NCI-H146 treated with DMSO at 0.1 percent for 48 hours (cell line): ENCODE measurements at regions not wholly inside any gene's neighbourhood (a gene's known extent, or its start where the extent isn't known, plus 50 kb on each side); places are given as distances from the start of the nearest gene placed in this dataset.
"Not testable (repeated sequence)": the region's sequence is repeated elsewhere in the genome, so short reads cannot be mapped to it uniquely, and the experiment has no call there.

ENCODE experiments used
- DNase-seq: peaks from one replicate; lab custom pipeline; 2025; ENCODE audit not compliant: unreplicated experiment; lab: John Stamatoyannopoulos, UW

GRCh38 chr3:25844891-25845290 lies 55.0 kb downstream of the OXSM start:
- DNase-seq = no peak

- no peak for DNase-seq
These were observed 56.4 kb downstream of the OXSM start for GRCh38 chr3:25846282-25846681.

DNA sequence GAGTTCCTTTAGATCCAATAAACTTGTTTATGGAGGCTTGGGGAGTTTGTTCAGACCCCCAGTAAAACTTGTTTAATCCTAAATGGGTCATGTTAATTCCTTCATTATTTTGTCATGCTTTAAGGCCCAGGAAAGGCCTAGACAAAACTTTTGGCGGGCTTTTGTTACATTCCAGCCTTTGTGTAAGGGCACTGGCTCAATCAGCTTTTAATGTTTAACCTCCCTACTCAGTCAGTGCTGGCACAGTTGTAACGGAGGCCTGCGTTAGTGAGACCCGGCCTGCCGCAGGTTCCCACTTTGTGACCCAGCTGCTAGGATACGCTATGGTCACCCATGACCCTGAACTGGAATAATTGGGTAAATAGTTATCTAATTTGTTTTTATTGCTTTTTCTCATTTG lies 59.2 kb downstream of the OXSM start:
- no peak for DNase-seq

DNA sequence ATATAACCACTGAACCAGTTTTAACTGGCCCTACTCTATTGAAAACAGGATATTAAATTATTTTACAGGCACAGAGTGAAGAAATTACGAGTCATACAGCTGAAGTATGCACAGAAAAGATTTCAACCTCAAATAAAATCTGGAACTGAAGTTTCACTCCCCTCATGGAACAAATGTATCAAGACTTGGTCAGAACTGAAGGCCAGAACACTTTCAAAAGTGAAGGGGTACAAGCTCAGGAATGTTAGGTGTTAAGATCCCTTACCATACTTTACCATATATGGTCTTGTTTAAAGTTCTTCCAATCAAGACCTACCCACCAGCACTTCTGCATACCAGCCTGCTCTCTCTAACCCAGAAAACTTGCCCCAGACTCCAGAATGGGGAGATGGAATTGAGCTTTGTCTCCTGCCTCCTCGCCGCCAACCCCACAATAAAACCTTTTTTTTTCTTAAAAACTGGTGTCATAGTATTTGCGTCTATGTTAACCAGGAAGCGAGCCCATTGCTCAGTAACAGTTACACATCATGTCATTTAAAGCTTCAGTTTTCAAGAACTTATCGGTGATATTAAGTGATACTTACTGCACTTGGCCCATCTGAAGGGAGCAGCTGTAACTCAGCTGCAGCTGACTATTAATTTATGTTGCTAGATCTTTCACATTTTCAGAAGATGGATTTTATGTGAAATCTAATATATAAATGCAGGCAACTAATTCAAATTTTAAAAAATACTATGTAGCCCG lies 59.9 kb downstream of the OXSM start:
- DNase-seq = no peak

- not testable (repeated sequence) for DNase-seq
These were observed 61.9 kb downstream of the OXSM start for GRCh38 chr3:25851693-25852259.

GRCh38 chr3:25854214-25854613 lies 64.3 kb downstream of the OXSM start:
- no peak for DNase-seq

DNA sequence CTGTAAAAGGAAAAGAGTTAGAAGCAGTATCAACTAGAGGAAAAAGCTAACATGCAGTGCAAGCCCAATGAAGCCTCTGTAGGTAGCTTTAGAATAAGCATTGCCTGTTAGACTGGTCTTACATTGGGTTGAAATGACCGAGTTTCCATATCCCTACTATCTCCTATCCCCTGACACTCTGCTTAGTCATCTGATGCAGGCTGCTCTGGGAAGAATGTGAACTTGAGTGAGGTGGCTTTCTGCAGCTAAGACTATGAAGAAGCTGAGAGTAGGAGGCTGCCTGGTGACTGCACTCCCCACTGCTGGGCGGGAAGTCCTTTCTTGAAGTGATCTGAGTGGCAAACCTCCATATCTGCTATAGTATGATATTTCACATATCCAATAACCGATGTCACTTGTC lies 64.7 kb downstream of the OXSM start:
- DNase-seq = no peak

GRCh38 chr3:25855266-25855784 lies 65.4 kb downstream of the OXSM start:
- DNase-seq = no peak

GRCh38 chr3:25856902-25857518 lies 67.1 kb downstream of the OXSM start:
- peak; percentile 7 for DNase-seq

DNA sequence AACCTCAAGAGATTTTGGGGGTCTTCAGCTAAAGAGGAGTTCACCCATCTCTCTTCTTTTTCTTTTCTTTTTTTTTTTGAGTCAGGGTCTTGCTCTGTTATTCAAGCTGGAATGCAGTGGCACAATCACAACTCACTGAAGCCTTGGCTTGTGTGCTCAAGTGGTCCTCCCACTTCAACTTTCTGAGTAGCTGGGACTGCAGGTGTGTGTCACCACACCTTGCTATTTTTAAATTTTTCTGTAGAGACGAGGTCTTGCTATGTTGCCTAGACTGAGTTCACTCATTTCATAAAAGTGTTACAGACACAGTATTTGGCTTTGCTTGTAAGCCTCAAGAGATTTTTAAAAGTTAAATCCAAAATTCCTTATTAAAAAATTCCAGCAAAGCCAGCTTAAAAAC lies 71.7 kb downstream of the OXSM start:
- DNase-seq = no peak

DNA sequence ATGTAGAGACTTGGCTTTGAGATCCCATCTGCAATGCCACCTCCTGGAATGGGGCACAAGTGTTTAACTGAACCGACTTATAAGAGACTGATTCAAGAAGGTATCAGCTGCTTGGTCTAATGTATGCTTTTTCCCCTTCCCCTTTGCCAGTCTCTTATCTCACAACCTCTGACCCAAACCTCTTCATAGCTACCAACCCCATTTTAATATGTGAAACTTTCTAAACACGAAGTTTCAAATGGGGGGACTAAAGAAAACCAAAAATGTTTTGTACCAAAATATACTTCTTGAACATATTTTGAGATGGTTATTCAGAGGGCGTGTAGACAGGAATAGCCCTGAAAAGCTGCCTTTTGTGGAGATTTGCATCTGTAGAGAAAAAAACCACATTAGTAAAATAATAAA lies 73.1 kb downstream of the OXSM start:
- DNase-seq = no peak

DNA sequence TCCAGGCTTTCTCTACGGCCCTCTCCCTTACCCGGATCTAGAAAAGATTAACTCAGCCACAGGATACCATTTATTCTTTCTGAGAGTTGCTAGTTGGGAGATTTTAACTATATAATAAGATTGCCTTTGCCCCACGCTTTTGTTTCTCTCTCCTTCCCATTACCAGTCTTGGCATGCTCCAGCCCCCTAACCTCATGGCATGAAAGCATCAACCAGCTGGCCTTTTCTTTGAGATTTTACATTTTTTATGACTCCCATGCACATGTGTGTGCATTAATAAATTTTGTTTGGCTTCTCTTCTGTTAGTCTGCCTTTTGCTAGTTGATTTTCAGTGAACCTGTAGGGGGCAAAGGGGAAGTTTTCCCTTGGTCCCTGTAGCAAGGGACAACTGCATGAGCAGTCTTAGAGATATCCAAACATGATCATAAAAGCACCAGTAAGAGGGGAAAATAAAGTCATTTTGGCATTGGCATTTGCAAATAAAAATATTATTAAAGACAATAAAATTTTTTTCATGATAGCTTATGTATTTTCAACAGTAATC lies 73.6 kb downstream of the OXSM start:
- DNase-seq = no peak

DNA sequence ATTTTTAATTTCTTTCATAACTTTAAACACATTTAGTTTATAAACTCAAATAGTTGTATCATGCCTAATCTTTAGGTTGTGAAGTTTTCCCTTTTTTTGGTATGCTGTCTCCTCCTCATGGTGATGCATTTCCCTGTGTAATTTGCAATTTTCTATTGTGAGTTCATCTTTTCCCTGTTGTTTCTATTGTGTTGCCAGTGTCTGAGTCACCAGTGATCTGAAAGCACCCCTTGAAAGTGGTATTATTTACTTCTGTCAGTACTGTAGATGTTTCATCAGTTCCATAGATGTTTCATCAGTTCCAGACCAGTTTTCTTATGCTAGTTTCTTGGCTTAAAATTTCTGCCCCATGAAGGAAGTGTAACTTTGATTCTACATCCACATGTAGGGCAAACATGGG lies 80.6 kb downstream of the OXSM start:
- no peak for DNase-seq

- DNase-seq = no peak
These were observed 82.4 kb downstream of the OXSM start for GRCh38 chr3:25872200-25872877.

GRCh38 chr3:25883492-25883891 lies 93.6 kb downstream of the OXSM start:
- no peak for DNase-seq

GRCh38 chr3:25884981-25885380 lies 95.1 kb downstream of the OXSM start:
- no peak for DNase-seq

DNA sequence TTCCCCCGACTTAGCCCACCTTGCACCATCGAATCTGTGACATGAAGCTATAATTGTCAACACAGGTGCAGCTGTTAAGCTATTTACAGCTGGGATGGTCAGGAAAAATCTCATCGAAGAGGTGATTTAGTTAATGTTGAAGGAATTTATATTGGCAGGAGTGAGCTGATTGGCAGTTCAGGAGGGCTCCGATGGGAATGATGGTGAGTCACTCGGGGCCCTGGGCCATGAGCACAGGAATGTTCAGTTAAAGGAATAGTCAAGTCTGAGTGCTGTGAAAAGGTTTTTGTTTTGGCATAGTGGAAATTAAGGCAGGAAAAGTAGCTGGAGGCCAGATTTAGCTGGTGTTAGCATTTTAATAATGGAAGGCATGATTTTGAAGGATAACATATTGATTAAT lies 95.7 kb downstream of the OXSM start:
- DNase-seq = no peak

- DNase-seq = no peak
These were observed 98.0 kb downstream of the OXSM start for GRCh38 chr3:25887907-25888306.

DNA sequence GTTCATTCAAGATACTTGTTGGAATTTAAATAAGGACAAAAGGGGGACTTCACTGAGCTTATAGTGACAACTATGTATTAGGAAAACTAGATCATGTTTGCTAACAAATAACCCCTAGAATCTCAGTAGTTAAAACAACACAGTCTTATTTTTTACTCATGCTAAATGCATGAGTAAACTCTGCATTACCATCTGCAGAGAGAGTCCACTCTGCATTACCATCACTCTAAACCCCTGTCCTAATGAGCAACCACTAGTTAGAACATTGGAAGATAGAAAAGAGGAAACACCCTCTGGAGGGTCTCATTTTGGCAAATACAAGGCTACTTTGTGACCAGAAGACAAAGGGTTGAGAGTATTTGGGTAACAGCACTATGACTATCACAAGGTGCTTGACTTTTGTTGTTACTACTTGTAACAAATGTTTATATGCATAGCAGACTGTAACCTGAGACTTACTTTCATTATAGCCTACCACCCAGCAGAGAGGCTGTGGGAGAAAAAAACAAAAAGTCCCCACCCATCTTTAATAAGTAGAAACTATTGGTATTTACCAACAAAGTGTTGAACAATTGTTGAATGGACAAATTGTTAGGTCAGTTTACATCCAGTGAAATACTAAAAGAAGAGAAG lies 99.1 kb downstream of the OXSM start:
- DNase-seq = no peak

GRCh38 chr3:25889525-25889917 lies 99.6 kb downstream of the OXSM start:
- no peak for DNase-seq

DNA sequence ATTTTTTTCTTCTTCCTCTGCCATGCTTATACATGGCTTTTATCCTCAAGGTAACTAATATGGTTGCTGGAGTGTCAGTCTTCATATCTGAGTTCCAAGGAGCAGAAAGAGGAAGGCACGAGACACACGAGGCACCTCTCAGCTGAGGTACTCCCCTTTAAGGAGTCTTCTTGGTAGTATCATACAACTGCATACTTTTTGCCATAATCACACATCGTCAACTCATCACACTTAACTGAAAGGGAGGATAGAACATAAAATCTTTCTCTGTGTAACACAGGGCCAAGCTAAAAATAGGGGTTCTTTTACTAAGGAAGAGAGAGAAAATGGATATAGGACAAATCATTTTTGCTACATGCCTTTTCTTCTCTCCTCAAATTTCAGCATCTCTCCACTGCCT lies 104.2 kb downstream of the OXSM start:
- no peak for DNase-seq
